ENCODE measurements at regions not wholly inside any gene's neighbourhood (a gene's known extent, or its start where the extent isn't known, plus 50 kb on each side); places are given as distances from the start of the nearest gene placed in this dataset.

- H3K36me3 Mint-ChIP-seq (ENCODE audit: low read depth), result no peaks in the 10 kb centered on the region
Measured at GRCh38 chr2:136060416-136060815, 57.5 kb downstream of the CXCR4 start.

More at GRCh38 chr2:136060416-136060815, 57.5 kb downstream of the CXCR4 start:
- Histone ChIP-seq H3K27ac (ENCODE audit: low read depth) (no peak overlapping the region), H4K20me1 (replicated peaks; ENCODE audit: insufficient read depth) (no peaks in the 10 kb centered on the region), H3K4me1 (ENCODE audit: insufficient read depth) (no peaks in the 10 kb centered on the region), H2AFZ (no peak overlapping the region), H3K79me2 (replicated peaks; ENCODE audit: insufficient read depth) (no peaks in the 10 kb centered on the region), H3F3A (replicated peaks; ENCODE audit: low read depth) (no peaks in the 10 kb centered on the region), H3K9me2 (ENCODE audit: insufficient read depth) (peaks cover 10% of the 10 kb centered on the region; the same call in 1 of the 2 replicates), H3K36me3 (ENCODE audit: insufficient read depth) (no peaks in the 10 kb centered on the region), H3K4me3 (no peak overlapping the region), H3K4me2 (no peak overlapping the region), H3K27me3 (ENCODE audit: insufficient read depth) (no peaks in the 10 kb centered on the region)
- Mint-ChIP-seq H3K27me3 (ENCODE audit: insufficient read depth, low read depth, poor library complexity) (no peaks in the 10 kb centered on the region), H3K9me3 (no peaks in the 10 kb centered on the region; the same call in 2 of the 3 replicates), H3K4me3 (no peak overlapping the region), H3K4me1 (peaks cover 6% of the 10 kb centered on the region; the same call in 2 of the 3 replicates), H3K27ac (no peak overlapping the region)
- TF ChIP-seq ZNF331 (CRISPR knock-in tag; IDR thresholded peaks at IDR 0.05; ENCODE audit: low read depth) (no peak), NANOG (IDR thresholded peaks at IDR 0.05; ENCODE audit: borderline replicate concordance) (no peak), JUNB (IDR thresholded peaks at IDR 0.05; ENCODE audit: unreplicated experiment) (no peak), EZH2 (IDR thresholded peaks at IDR 0.05; ENCODE audit: low read depth, unreplicated experiment) (no peak), POLR2AphosphoS5 (IDR thresholded peaks at IDR 0.05; ENCODE audit: low read depth) (no peak), CREB1 (CRISPR knock-in tag; IDR thresholded peaks at IDR 0.05; ENCODE audit: low read depth) (no peak), ZNF114 (CRISPR knock-in tag; IDR thresholded peaks at IDR 0.05) (no peak), EZH2phosphoT487 (IDR thresholded peaks at IDR 0.05; ENCODE audit: unreplicated experiment) (no peak), STAT1 (IDR thresholded peaks at IDR 0.05; ENCODE audit: unreplicated experiment) (no peak), ETS1 (IDR thresholded peaks at IDR 0.05) (no peak), ZNF462 (CRISPR knock-in tag; IDR thresholded peaks at IDR 0.05) (no peak)
- TF ChIP-seq, protein P1, sequence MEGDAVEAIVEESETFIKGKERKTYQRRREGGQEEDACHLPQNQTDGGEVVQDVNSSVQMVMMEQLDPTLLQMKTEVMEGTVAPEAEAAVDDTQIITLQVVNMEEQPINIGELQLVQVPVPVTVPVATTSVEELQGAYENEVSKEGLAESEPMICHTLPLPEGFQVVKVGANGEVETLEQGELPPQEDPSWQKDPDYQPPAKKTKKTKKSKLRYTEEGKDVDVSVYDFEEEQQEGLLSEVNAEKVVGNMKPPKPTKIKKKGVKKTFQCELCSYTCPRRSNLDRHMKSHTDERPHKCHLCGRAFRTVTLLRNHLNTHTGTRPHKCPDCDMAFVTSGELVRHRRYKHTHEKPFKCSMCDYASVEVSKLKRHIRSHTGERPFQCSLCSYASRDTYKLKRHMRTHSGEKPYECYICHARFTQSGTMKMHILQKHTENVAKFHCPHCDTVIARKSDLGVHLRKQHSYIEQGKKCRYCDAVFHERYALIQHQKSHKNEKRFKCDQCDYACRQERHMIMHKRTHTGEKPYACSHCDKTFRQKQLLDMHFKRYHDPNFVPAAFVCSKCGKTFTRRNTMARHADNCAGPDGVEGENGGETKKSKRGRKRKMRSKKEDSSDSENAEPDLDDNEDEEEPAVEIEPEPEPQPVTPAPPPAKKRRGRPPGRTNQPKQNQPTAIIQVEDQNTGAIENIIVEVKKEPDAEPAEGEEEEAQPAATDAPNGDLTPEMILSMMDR (conservative IDR thresholded peaks at IDR 0.05; ENCODE audit: low read depth in 2 of 2), result no peak
- TF ChIP-seq, protein P2, sequence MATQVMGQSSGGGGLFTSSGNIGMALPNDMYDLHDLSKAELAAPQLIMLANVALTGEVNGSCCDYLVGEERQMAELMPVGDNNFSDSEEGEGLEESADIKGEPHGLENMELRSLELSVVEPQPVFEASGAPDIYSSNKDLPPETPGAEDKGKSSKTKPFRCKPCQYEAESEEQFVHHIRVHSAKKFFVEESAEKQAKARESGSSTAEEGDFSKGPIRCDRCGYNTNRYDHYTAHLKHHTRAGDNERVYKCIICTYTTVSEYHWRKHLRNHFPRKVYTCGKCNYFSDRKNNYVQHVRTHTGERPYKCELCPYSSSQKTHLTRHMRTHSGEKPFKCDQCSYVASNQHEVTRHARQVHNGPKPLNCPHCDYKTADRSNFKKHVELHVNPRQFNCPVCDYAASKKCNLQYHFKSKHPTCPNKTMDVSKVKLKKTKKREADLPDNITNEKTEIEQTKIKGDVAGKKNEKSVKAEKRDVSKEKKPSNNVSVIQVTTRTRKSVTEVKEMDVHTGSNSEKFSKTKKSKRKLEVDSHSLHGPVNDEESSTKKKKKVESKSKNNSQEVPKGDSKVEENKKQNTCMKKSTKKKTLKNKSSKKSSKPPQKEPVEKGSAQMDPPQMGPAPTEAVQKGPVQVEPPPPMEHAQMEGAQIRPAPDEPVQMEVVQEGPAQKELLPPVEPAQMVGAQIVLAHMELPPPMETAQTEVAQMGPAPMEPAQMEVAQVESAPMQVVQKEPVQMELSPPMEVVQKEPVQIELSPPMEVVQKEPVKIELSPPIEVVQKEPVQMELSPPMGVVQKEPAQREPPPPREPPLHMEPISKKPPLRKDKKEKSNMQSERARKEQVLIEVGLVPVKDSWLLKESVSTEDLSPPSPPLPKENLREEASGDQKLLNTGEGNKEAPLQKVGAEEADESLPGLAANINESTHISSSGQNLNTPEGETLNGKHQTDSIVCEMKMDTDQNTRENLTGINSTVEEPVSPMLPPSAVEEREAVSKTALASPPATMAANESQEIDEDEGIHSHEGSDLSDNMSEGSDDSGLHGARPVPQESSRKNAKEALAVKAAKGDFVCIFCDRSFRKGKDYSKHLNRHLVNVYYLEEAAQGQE (IDR thresholded peaks at IDR 0.05; ENCODE audit: unreplicated experiment), result no peak
- ATAC-seq, result no peak
- no peak for DNase-seq (ENCODE audit: low spot score)

Measured in GM23338 (cell line).